T-helper 1 cell treated with Interleukin-12 subunit alpha and Interleukin-12 subunit beta and Interleukin-4 antibody, amounts not matched to agents 30 μg/mL and 1 μg/mL, for 36 hours (primary cell): ENCODE measurements at regions not wholly inside any gene's neighbourhood (a gene's known extent, or its start where the extent isn't known, plus 50 kb on each side); places are given as distances from the start of the nearest gene placed in this dataset.

Experiments used
- H3K27ac Mint-ChIP-seq: one replicate; pipeline ENCODE4 v1.8.0; 2021; ENCODE audit warnings: mild to moderate bottlenecking, mixed read lengths
- H3K27me3 Mint-ChIP-seq: one replicate; pipeline ENCODE4 v1.8.0; 2021; ENCODE audit warnings: low read depth, mixed read lengths
- H3K36me3 Mint-ChIP-seq: one replicate; pipeline ENCODE4 v1.8.0; 2021; ENCODE audit warnings: low read depth, mixed read lengths
- H3K4me1 Mint-ChIP-seq: one replicate; pipeline ENCODE4 v1.8.0; 2021; ENCODE audit warnings: low read depth, mixed read lengths
- H3K4me3 Mint-ChIP-seq: one replicate; pipeline ENCODE4 v1.8.0; 2021; ENCODE audit warnings: mild to moderate bottlenecking, moderate library complexity, mixed read lengths
- H3K9me3 Mint-ChIP-seq: one replicate; pipeline ENCODE4 v1.8.0; 2021; ENCODE audit warnings: mixed read lengths

DNA sequence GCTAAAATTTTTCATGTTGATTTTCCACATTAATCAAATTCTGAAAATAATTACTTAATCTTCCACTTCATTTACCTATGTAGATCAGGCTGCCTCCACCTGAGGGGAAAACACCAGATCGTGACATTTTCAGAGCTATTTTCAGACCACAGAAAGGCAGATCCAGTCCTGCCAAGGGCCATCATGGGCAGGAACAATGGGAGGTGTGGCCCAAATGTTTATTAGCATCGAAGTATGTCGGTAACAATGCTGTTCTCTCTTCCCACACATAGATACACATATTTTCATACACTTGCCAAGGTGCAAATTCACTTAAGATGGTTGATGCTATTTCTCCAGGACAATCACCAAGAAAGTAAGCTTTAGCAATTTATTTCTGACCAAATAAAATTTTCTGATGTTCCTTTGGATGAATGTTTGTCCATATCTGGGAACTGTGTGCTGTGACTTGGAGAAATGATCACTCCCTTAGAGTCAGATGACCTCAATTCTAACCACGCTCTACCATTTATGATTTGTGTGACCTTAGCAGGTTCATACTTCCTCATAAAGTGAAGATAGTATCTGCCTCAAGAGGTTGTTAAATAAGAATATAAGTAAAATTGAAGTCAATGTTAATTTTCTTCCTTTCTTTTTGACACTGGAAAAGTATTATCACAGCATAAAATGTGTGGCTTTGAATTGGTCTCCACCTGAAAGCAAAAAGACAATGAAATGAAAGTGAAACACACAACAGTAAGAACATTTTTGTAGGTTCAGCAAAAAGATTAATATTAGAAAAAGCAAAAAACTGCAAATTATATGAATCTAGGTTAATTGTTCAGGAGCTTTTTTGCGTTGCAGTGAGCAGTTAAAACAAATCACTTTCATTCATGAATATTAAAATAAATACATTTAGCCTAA is 310.4 kb upstream of the PHF14 start:
- Mint-ChIP-seq H3K4me1 (no peaks in the 10 kb centered on the region), H3K36me3 (no peaks in the 10 kb centered on the region), H3K27me3 (peaks cover 5% of the 10 kb centered on the region), H3K9me3 (no peaks in the 10 kb centered on the region), H3K27ac (no peak overlapping the region), H3K4me3 (no peak overlapping the region)

DNA sequence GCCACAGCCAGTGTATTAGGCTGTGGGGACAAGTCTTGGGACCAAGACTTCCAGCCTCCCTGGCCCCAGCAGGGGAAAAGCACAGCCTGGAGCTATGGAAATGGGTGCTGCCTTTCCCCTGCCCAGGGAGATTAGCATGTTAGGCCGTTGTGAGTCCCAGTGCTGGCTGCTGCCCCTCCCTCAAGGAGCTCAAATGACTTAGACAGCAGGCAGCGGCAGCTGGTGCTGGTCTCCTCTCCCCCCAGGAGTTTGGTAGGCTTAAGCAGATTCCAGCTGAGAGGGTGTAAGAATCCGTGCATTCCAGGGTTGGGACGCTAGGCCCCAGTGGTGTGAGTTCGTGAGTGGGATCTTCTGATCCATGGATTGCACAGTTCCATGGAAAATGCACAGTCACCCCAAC is 301.5 kb upstream of the PHF14 start:
- H3K9me3 Mint-ChIP-seq, result peaks cover 12% of the 10 kb centered on the region
- H3K27me3 Mint-ChIP-seq, result no peaks in the 10 kb centered on the region
- H3K36me3 Mint-ChIP-seq, result no peaks in the 10 kb centered on the region
- no peak overlapping the region for H3K4me3 Mint-ChIP-seq
- no peaks in the 10 kb centered on the region for H3K4me1 Mint-ChIP-seq
- H3K27ac Mint-ChIP-seq, result no peak overlapping the region

DNA sequence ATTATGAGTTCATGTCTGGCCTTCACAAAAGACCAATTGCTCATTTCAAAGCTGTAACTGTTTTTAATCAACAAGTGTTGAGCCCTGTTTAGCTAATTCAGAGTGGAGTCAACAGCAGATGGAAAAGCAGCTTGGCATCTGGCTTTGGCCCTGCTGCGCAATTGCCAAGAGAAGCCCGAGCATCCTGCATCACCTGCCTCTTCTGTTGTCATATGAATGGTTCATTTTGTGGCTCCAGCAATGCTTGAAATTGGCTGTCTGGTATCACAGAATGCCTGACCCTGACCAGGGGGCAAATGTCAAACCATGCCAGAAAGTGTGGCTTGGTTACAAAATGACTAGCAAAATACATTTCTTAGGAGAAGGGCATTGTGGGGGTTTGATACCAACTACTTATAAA is 296.5 kb upstream of the PHF14 start:
- H3K27ac Mint-ChIP-seq, result no peak overlapping the region
- no peak overlapping the region for H3K4me3 Mint-ChIP-seq
- no peaks in the 10 kb centered on the region for H3K4me1 Mint-ChIP-seq
- H3K9me3 Mint-ChIP-seq, result peaks cover 3% of the 10 kb centered on the region
- H3K36me3 Mint-ChIP-seq, result no peaks in the 10 kb centered on the region
- no peaks in the 10 kb centered on the region for H3K27me3 Mint-ChIP-seq

DNA sequence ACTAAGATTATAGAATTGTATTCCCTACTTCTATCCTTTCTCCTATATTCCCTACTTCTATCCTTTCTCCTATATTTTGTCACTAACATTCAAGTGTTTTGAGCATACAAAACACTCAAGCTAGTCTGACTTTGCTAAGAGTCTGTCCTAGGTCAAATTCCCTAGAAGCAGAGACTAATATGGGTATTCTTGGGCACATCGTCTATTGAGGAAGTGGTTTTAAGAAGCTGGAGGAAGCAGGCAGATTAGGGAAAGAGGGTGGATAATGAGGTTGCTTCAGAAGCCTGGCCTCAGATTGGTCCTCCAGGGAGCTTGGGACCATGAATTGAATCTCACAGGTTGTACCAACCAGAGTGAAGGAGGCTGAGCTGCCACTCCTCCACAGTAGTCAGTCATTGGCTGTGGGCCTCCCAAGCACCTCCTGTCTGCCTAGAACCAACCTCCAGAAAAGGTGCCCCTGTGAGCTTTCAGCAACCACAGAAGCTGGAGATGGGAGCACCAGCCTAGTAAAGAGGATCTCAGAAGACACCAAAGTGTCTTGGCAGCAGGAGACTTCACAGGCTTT is 295.9 kb upstream of the PHF14 start:
- no peaks in the 10 kb centered on the region for H3K27me3 Mint-ChIP-seq
- no peak overlapping the region for H3K27ac Mint-ChIP-seq
- H3K36me3 Mint-ChIP-seq, result no peaks in the 10 kb centered on the region
- H3K9me3 Mint-ChIP-seq, result peaks cover 3% of the 10 kb centered on the region
- no peak overlapping the region for H3K4me3 Mint-ChIP-seq
- H3K4me1 Mint-ChIP-seq, result no peaks in the 10 kb centered on the region

DNA sequence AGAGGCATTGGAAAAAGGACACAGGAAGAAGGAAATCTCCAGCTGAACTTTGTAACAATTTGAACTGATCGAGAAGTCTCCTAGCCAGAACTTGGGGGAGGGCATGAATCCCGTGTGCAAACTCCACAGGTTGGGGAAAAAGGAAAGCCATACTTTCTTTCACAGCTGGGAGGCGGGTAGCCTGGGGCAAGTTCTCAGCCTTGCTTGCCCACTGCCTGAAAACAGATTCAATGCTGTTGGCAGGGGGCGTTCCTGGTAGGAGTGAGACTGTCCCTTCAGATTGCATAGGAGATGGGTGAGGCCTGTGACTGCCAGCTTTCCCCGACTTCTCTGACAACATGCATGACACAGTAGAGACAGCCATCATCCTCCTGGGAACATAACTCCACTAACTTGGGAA is 289.1 kb upstream of the PHF14 start:
- Mint-ChIP-seq H3K36me3 (no peaks in the 10 kb centered on the region), H3K27ac (no peak overlapping the region), H3K9me3 (peaks cover 2% of the 10 kb centered on the region), H3K27me3 (peaks cover 4% of the 10 kb centered on the region), H3K4me3 (no peak overlapping the region), H3K4me1 (no peaks in the 10 kb centered on the region)

DNA sequence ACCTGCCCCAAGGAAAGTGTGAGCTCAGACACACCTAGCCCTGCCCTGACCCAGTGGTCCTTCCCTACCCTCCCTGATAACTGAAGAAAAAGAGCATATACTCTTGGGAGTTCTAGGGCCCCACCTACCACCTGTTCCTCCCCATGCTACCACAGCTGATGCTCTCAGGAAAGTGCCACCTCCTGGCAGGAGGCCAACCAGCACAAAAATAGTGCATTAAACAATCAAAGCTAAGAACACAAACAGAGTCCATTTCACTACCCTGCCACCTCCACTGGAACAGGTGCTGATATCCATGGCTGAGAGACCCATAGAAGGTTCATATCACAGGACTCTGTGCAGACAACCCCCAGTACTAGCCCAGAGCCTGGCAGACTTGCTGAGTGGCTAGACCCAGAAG is 288.6 kb upstream of the PHF14 start:
- Mint-ChIP-seq H3K9me3 (peaks cover 4% of the 10 kb centered on the region), H3K27ac (no peak overlapping the region), H3K4me3 (no peak overlapping the region), H3K36me3 (no peaks in the 10 kb centered on the region), H3K27me3 (peaks cover 4% of the 10 kb centered on the region), H3K4me1 (no peaks in the 10 kb centered on the region)

DNA sequence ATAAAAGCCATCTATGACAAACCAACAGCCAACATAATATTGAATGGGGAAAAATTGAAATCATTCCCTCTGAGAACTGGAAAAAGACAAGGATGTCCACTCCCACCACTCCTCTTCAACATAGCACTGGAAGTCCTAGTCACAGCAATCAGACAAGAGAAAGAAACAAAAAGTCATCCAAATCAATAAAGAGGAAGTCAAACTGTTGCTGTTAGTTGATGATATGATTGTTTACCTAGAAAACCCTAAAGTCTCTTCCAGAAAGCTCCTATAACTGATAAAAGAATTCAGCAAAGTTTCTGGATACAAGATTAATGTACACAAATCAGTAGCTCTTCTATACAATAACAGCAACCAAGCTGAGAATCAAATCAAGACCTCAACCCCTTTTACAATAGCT is 285.1 kb upstream of the PHF14 start:
- no peaks in the 10 kb centered on the region for H3K36me3 Mint-ChIP-seq
- no peak overlapping the region for H3K27ac Mint-ChIP-seq
- H3K4me3 Mint-ChIP-seq, result no peak overlapping the region
- peaks cover 4% of the 10 kb centered on the region for H3K9me3 Mint-ChIP-seq
- H3K27me3 Mint-ChIP-seq, result peaks cover 4% of the 10 kb centered on the region
- H3K4me1 Mint-ChIP-seq, result no peaks in the 10 kb centered on the region

DNA sequence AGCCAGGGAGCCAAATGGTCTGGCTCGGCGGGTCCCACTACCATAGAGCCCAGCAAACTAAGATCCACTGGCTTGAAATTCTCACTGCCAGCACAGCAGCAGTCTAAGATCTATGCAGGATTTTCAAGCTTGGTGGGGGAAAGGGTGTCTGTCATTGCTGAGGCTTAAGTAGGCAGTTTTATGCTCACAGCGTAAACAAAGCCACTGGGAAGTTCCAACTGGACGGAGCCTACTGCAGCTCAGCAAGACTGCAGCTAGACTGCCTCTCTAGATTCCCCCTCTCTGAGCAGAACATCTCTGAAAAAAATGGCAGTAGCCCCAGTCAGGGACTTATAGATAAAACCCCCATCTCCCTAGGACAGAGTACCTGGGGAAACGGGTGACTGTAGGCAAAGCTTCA is 277.6 kb upstream of the PHF14 start:
- Mint-ChIP-seq H3K27ac (no peak overlapping the region), H3K9me3 (peaks cover 17% of the 10 kb centered on the region), H3K4me3 (no peak overlapping the region), H3K27me3 (no peaks in the 10 kb centered on the region), H3K36me3 (no peaks in the 10 kb centered on the region), H3K4me1 (no peaks in the 10 kb centered on the region)

DNA sequence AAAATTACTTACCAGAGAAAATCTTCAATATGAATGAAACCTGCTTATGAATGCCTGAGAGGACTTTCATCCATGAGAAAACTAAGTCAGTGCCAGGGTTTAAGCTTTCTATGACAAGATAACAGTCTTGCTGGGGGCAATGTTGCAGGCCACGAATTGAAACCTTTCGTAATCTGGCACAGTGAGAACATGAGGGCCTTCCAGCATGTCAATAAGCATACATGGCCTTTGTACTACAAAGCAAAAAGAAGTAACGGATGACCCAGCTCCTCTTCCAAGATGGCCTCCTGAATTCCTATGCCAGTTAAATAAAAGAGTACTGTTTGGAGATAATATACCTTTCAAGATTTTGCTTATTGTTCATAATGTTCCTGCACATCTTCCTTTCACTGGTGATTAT is 270.6 kb upstream of the PHF14 start:
- Mint-ChIP-seq H3K4me3 (no peak overlapping the region), H3K27me3 (no peaks in the 10 kb centered on the region), H3K9me3 (peaks cover 13% of the 10 kb centered on the region), H3K36me3 (no peaks in the 10 kb centered on the region), H3K27ac (no peak overlapping the region), H3K4me1 (no peaks in the 10 kb centered on the region)

DNA sequence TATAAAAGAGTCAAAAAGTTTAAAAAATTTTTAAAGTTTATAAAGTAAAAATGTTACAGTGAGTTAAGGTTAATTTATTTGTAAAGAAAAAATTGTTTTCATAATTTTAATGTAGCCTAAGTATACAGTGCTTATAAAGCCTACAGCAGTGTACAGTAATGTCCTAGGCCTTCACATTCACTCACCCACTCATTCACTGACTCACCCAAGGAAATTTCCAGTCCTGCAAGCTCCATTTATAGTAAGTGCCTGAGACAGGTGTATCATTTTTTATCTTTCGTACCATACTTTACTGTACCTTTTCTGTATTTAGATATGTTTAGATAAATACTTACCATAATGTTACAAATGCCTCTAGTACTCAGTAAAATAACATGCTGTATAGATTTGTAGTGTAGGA is 269.7 kb upstream of the PHF14 start:
- no peaks in the 10 kb centered on the region for H3K4me1 Mint-ChIP-seq
- no peaks in the 10 kb centered on the region for H3K27me3 Mint-ChIP-seq
- H3K4me3 Mint-ChIP-seq, result no peak overlapping the region

DNA sequence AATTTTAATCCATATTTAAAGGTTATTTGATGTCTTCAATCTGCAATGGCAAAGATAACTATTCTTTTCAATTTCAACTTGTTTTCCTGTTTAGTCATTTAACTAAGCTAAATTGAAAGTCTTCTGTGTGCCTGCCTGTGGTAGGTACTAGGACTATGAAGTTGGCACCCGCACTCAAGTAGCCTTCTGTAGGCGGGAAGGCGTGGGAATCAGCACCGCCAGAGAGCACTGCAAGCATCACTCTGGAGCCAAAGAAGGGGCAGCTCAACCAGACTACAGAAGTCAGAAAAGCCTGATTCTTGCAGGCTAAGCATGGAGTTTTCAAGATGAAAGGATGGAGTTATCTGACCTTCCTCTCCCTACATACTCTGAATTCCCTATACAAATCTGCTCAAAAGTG is 269.0 kb upstream of the PHF14 start:
- Mint-ChIP-seq H3K4me1 (no peaks in the 10 kb centered on the region), H3K4me3 (no peak overlapping the region), H3K27me3 (no peaks in the 10 kb centered on the region), H3K36me3 (no peaks in the 10 kb centered on the region), H3K9me3 (peaks cover under 1% of the 10 kb centered on the region), H3K27ac (no peak overlapping the region)

More for the DNA sequence above, 269.7 kb upstream of the PHF14 start:
- peaks cover 7% of the 10 kb centered on the region for H3K9me3 Mint-ChIP-seq
- no peaks in the 10 kb centered on the region for H3K36me3 Mint-ChIP-seq
- no peak overlapping the region for H3K27ac Mint-ChIP-seq

DNA sequence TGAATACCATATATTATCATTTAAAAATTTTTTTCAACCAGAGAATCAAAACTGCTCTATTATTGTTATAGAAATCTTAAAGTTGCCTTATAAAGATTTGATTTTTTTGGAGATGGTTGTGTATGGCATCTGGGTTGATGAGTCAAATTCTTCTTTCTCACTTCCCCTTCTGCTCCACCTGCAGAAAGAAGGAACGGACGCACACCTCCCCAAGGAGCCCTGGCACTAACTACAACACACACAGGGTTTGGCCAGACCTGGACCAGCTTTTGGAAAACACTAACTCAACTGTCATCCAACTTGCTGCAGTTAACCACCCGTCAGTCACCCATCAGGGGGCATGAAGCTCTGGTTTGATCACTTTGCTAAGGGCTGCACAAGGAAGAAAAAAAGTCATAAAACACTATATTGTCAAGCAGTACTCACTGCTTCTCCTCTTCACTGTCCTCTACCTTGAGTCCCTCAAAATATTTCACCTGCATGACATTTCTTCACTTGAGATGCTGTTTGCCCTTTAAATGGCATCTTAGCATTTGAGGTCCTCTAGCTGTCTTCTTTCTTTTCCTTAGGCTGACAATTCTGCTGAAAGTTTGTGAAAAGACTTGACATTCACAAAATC is 266.7 kb upstream of the PHF14 start:
- Mint-ChIP-seq H3K4me3 (no peak overlapping the region), H3K27me3 (no peaks in the 10 kb centered on the region), H3K4me1 (no peaks in the 10 kb centered on the region), H3K27ac (no peak overlapping the region), H3K9me3 (no peaks in the 10 kb centered on the region), H3K36me3 (no peaks in the 10 kb centered on the region)

DNA sequence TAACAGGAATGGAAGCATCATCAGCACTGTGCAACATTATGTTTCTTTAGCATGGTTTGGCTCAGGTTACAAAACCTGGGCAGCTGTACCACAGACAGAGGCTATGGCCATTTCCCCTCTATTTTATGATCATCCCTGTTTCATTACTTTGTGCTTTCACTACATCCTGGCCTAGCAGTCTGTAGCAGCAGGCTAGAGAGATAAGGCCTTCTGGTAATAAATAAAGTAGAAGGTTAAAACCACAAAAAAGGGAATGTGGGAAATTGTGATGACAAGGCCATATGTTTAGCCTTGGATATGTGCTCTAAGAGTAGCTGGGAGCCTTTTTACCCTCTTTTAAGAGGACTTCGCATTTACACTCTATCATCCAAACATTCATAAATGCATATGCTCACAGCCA is 266.2 kb upstream of the PHF14 start:
- Mint-ChIP-seq H3K27ac (no peak overlapping the region), H3K27me3 (no peaks in the 10 kb centered on the region), H3K4me3 (no peak overlapping the region), H3K4me1 (no peaks in the 10 kb centered on the region), H3K9me3 (no peaks in the 10 kb centered on the region), H3K36me3 (no peaks in the 10 kb centered on the region)

DNA sequence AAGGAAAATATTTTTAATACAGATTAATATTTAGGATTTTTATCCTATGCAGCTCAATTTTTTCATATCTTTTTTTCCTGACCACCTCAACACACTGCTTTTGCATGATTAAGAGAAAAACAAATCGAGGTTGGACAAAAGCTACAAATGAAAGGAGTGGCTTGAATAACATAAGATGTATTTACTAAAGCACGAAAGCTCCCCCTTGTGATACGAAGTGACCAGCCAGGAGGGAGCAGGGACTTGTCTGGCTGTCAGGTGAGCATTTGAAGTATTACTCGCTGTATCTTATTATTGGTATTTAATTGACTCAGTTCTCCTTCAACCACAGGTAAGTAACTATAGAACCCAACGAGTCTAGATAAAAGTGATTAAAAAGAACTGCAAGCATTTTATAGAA is 265.2 kb upstream of the PHF14 start:
- Mint-ChIP-seq H3K4me1 (no peaks in the 10 kb centered on the region), H3K27me3 (no peaks in the 10 kb centered on the region), H3K9me3 (no peaks in the 10 kb centered on the region), H3K27ac (no peak overlapping the region), H3K36me3 (no peaks in the 10 kb centered on the region), H3K4me3 (no peak overlapping the region)

DNA sequence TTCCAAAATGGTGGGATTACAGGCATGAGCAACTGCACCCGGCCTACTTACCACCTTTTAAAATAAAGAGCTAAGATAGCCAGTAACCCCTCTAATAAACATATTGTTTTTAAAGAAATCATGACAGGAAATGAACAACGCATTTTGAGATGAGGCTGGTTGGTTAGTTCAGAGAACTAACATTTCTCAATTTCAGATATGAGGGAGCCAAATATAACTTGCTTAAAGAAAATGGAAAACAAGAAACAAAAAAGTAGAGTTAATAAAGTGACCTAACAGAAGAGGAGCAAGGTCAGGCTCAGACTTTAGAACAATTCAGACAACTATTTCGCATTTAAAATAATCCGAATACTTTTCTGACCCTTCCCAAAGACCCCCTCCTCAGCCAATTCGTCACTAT is 254.9 kb upstream of the PHF14 start:
- H3K9me3 Mint-ChIP-seq, result no peaks in the 10 kb centered on the region
- H3K4me3 Mint-ChIP-seq, result no peak overlapping the region
- no peaks in the 10 kb centered on the region for H3K36me3 Mint-ChIP-seq
- H3K4me1 Mint-ChIP-seq, result no peaks in the 10 kb centered on the region
- no peaks in the 10 kb centered on the region for H3K27me3 Mint-ChIP-seq
- H3K27ac Mint-ChIP-seq, result no peak overlapping the region
